KMS-11 (cell line): ENCODE measurements at regions not wholly inside any gene's neighbourhood (a gene's known extent, or its start where the extent isn't known, plus 50 kb on each side); places are given as distances from the start of the nearest gene placed in this dataset.

Experiments used
- H2AFZ ChIP-seq: fragments of 200-600 bp; sonication (generic); 2 replicates; pipeline ENCODE4 v1.6.1; 2016; ENCODE audit warnings: antibody characterized with exemption, mixed run types, low read depth
- H3K27ac ChIP-seq: fragments of 200-600 bp; sonication (generic); 2 replicates; pipeline ENCODE4 v1.6.1; 2016; ENCODE audit warnings: mild to moderate bottlenecking, mixed run types
- H3K27me3 ChIP-seq: fragments of 200-600 bp; sonication (generic); 2 replicates; pipeline ENCODE4 v1.6.1; 2017; ENCODE audit warnings: mild to moderate bottlenecking, low read depth, mixed run types, moderate library complexity; ENCODE audit not compliant: insufficient read depth
- H3K36me3 ChIP-seq: fragments of 200-600 bp; sonication (generic); 2 replicates; pipeline ENCODE4 v1.6.1; 2017; ENCODE audit warnings: mild to moderate bottlenecking, mixed run types; ENCODE audit not compliant: insufficient read depth
- H3K4me1 ChIP-seq: fragments of 200-600 bp; sonication (generic); 2 replicates; pipeline ENCODE4 v1.6.1; 2016; ENCODE audit warnings: mild to moderate bottlenecking, low read depth, mixed run types; ENCODE audit not compliant: poor library complexity, severe bottlenecking
- H3K4me2 ChIP-seq: fragments of 200-600 bp; sonication (generic); 2 replicates; pipeline ENCODE4 v1.7.0; 2016; ENCODE audit warnings: mild to moderate bottlenecking, mixed run types
- H3K4me3 ChIP-seq: fragments of 200-600 bp; sonication (generic); IDR thresholded peaks from 2 replicates; pipeline ENCODE4 v1.6.1; 2017; ENCODE audit warnings: low read depth, low read length, mixed read lengths; ENCODE audit not compliant: insufficient read depth
- H3K79me2 ChIP-seq: fragments of 200-600 bp; sonication (generic); 2 replicates; pipeline ENCODE4 v1.6.1; 2016; ENCODE audit warnings: low read depth, mixed run types; ENCODE audit not compliant: insufficient read depth
- H3K9ac ChIP-seq: fragments of 200-600 bp; sonication (generic); 2 replicates; pipeline ENCODE4 v1.6.1; 2016; ENCODE audit warnings: mild to moderate bottlenecking, mixed run types
- H4K20me1 ChIP-seq: fragments of 200-600 bp; sonication (generic); 2 replicates; pipeline ENCODE4 v1.6.1; 2016; ENCODE audit warnings: mild to moderate bottlenecking, mixed run types; ENCODE audit not compliant: insufficient read depth
- CTCF ChIP-seq: fragments of 200-600 bp; sonication (generic); conservative IDR thresholded peaks from 2 replicates; pipeline ENCODE4 v1.6.1; 2017; ENCODE audit warnings: low read depth, mild to moderate bottlenecking, antibody characterized with exemption, low read length, moderate library complexity, mixed read lengths

GRCh38 chr1:95622609-95623008, 388.6 kb downstream of the RWDD3 start:
- no peaks in the 10 kb centered on the region for H4K20me1 ChIP-seq
- no peak for TF ChIP-seq CTCF
- H3K27me3 ChIP-seq = no peaks in the 10 kb centered on the region
- no peaks in the 10 kb centered on the region for H3K36me3 ChIP-seq
- H2AFZ ChIP-seq = no peak overlapping the region
- H3K27ac ChIP-seq = no peak overlapping the region
- no peak overlapping the region for H3K4me3 ChIP-seq
- no peaks in the 10 kb centered on the region for H3K79me2 ChIP-seq
- no peaks in the 10 kb centered on the region for H3K4me1 ChIP-seq
- no peak overlapping the region for H3K9ac ChIP-seq
- H3K4me2 ChIP-seq = no peak overlapping the region

- H3K79me2 ChIP-seq = no peaks in the 10 kb centered on the region
- no peaks in the 10 kb centered on the region for H3K4me1 ChIP-seq
- TF ChIP-seq CTCF = no peak
- H2AFZ ChIP-seq = no peak overlapping the region
- no peaks in the 10 kb centered on the region for H3K36me3 ChIP-seq
- no peaks in the 10 kb centered on the region for H3K27me3 ChIP-seq
- H3K27ac ChIP-seq = no peak overlapping the region
- H3K4me2 ChIP-seq = no peak overlapping the region
- H4K20me1 ChIP-seq = no peaks in the 10 kb centered on the region
- no peak overlapping the region for H3K9ac ChIP-seq
- H3K4me3 ChIP-seq = no peak overlapping the region
Observed at GRCh38 chr1:95625224-95625623, 391.2 kb downstream of the RWDD3 start.

- H3K79me2 ChIP-seq = no peaks in the 10 kb centered on the region
- no peak overlapping the region for H2AFZ ChIP-seq
- no peak overlapping the region for H3K4me3 ChIP-seq
- H3K36me3 ChIP-seq = no peaks in the 10 kb centered on the region
- no peak overlapping the region for H3K4me2 ChIP-seq
- no peaks in the 10 kb centered on the region for H3K27me3 ChIP-seq
- no peaks in the 10 kb centered on the region for H4K20me1 ChIP-seq
- TF ChIP-seq CTCF = no peak
- no peak overlapping the region for H3K9ac ChIP-seq
- H3K4me1 ChIP-seq = no peaks in the 10 kb centered on the region
- H3K27ac ChIP-seq = no peak overlapping the region
Observed at GRCh38 chr1:95627244-95627643, 393.2 kb downstream of the RWDD3 start.

GRCh38 chr1:95631695-95632094, 397.7 kb downstream of the RWDD3 start:
- no peaks in the 10 kb centered on the region for H3K27me3 ChIP-seq

More at GRCh38 chr1:95631695-95632094, 397.7 kb downstream of the RWDD3 start:
- Histone ChIP-seq H3K36me3 (no peaks in the 10 kb centered on the region), H2AFZ (no peak overlapping the region), H4K20me1 (no peaks in the 10 kb centered on the region), H3K4me1 (no peaks in the 10 kb centered on the region), H3K4me2 (no peak overlapping the region), H3K79me2 (no peaks in the 10 kb centered on the region), H3K4me3 (no peak overlapping the region), H3K9ac (no peak overlapping the region), H3K27ac (no peak overlapping the region)
- no peak for TF ChIP-seq CTCF
